LNCAP (cell line): ENCODE measurements at regions not wholly inside any gene's neighbourhood (a gene's known extent, or its start where the extent isn't known, plus 50 kb on each side); places are given as distances from the start of the nearest gene placed in this dataset.

ENCODE experiments used
- TF ChIP-seq, protein P1 (sequence below): fragments of 450-650 bp; IDR thresholded peaks from 2 replicates; pipeline ENCODE4 v1.5.1; 2017; ENCODE audit warnings: mild to moderate bottlenecking

GRCh38 chr2:8543060-8543382 is 138.8 kb upstream of the ID2 start:
- TF ChIP-seq, protein P1, sequence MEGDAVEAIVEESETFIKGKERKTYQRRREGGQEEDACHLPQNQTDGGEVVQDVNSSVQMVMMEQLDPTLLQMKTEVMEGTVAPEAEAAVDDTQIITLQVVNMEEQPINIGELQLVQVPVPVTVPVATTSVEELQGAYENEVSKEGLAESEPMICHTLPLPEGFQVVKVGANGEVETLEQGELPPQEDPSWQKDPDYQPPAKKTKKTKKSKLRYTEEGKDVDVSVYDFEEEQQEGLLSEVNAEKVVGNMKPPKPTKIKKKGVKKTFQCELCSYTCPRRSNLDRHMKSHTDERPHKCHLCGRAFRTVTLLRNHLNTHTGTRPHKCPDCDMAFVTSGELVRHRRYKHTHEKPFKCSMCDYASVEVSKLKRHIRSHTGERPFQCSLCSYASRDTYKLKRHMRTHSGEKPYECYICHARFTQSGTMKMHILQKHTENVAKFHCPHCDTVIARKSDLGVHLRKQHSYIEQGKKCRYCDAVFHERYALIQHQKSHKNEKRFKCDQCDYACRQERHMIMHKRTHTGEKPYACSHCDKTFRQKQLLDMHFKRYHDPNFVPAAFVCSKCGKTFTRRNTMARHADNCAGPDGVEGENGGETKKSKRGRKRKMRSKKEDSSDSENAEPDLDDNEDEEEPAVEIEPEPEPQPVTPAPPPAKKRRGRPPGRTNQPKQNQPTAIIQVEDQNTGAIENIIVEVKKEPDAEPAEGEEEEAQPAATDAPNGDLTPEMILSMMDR = no peak

DNA sequence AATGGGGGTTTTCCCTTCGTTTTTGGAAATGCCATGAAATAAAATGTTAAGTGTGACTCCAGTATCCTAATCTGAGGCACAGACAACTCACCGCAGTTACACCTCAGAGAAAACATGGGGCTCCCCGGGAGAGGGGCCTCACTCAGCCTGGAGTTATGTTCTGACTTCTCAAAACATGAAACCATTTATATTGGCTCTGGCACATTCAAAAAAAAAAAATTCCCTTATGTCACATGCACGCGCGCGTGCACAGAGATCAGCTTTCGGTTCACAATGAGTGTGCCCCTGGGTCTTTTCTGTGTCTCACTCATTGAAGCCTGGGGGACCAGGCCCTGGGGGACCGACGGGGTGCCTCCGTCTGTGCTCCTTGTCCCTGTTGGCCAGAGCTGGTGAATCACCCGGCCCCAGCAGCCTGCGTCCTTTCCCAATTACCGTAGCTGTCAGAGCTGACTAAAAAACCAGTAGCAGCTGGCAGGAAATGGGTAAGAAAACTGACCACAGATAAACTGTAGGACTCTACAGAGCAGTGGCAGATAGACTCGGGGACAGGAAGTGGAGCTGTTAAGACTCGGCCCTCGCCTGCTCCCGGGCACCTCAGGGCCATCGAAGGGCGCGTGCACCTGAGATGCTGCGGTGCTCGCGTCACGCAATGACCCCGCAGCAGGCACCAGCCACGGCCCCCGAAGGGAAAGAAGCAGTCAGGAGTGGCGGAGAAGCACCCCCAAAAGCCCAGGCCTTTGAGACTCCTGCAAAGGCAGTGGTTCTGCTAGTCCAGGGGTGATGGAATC is 138.3 kb upstream of the ID2 start:
- TF ChIP-seq, protein P1 = no peak

GRCh38 chr2:8544171-8544785 is 137.6 kb upstream of the ID2 start:
- TF ChIP-seq, protein P1 = no peak

DNA sequence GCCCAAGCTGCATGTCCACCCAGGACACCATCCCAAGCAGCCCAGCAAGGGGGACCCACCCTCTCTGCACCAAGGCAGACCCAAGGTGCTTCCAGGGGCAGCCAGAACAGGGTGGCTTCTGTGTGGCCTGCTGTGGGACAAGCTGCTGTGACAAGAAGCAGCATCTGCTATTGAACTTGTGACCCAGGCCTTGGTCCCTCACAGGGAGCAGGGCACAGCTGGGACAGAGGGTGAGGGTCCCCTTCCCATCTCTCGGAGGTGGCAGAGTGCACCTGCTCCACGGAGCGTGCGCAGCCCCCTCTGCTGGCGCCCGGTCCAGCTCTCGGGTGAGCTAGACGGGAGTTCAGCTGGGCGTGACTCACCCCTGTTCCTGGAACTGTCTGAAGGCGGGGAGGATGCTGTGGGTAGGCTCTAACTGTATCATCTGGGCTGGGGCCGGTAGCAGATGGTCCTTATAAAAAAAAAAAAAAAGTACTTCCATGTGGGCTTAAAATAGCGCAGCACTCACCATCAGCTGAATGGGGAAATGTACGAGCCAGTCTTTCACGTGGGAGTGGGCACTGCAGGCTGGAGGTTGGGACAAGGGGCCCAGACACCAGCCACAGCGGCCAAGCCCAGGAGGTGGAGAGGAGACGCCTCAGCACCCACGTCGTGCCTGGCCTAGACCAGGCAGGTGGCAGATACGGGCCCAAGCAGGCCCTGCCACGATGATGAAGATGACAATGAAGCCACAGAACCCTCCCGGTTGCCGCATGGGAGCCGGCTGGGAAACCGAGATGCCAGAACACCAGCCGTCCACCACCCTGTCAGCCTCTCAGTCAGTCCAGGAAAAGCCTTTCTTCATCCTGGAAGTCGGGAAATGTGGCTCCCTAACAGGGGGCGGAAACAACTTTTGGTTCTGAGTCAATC is 136.8 kb upstream of the ID2 start:
- TF ChIP-seq, protein P1 = no peak

DNA sequence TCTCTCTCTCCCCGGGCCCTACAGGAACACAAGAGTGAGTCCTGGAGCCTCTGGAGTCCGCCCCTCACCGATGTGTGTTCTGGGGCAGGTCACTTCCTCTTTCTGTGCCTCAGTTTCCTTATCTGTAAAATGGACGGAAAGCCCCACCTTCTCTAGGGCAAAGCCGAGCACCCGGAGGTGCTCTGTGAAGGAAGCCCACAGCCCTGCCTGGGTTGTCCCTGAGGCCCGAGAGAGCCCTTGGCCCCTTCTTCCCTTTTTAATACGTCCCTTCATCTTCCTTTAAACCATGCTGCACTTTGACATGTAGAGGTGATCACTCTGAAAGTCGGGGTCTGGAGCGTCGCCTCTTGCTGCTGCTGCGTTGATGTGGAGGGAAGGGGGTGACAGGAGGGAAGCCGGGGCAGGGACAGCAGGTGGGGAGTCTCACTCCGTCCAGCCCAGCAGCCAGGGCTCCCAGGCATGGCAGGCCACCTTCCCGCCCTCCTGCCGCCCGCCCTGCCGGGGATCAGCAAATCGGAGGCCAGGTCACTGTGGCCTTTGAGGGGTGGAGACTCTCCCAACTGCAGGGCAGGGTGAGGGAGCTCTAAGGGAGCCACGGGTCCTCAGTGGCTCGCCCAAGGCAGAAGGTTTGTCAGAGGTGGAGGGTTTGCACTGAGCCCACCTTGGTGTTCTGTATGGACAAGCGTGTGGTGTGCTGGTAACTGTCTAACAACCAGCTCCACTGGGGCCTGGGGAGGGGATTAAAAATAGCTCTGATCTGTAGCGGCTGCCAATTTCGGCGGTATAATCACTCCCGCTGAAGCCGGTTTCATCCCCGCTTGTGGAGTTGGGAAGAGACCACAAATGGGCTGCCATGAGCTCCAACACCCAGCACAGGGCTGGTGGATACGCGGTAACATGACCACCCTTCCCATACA is 135.9 kb upstream of the ID2 start:
- TF ChIP-seq, protein P1 = no peak

DNA sequence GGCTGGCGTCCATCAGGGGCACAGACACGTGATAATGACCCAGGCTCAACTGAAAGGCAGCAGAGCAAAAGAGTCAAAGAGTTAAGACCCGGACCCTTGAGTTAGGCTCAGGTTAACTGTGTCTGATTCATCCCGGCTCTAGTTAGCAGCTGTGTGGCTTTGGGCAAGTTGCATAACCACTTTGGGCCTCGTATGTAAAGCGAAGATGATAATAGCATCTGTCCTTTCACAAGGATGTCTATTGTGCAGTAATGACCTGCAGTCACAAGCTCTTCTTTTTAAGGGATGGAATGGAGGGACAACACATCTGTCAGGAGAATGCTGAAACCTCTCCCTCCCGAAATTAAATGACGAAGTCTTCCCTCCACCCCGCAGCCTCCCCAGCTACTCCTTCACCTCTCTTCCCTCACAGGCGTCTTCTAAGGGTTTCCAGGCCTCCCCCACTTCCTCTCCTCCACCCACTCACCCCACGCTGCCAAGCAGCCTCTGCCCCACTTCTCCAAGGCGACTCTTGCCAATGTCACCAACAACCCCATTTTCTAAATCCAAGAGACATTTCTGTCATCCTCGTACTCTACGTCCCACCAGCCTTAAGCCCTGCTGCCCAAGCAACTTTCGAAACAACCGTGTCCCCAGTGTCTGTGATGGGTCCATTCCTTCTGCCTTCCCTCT is 135.1 kb upstream of the ID2 start:
- TF ChIP-seq, protein P1 = no peak
